ENCODE measurements at regions not wholly inside any gene's neighbourhood (a gene's known extent, or its start where the extent isn't known, plus 50 kb on each side); places are given as distances from the start of the nearest gene placed in this dataset.
"Not testable (repeated sequence)": the region's sequence is repeated elsewhere in the genome, so short reads cannot be mapped to it uniquely, and the experiment has no call there.

- no peaks in the 10 kb centered on the region for H3K36me3 Mint-ChIP-seq (ENCODE audit: low read depth)
- no peak overlapping the region for H3K4me3 Mint-ChIP-seq
- no peaks in the 10 kb centered on the region for H3K4me1 Mint-ChIP-seq (ENCODE audit: low read depth)
- no peak overlapping the region for H3K27ac Mint-ChIP-seq
- no peak for DNase-seq (ENCODE audit: low spot score)
- no peaks in the 10 kb centered on the region for H3K27me3 Mint-ChIP-seq (ENCODE audit: low read depth)
- H3K9me3 Mint-ChIP-seq, result peaks cover 23% of the 10 kb centered on the region
Observed at GRCh38 chr11:98703779-98704556, 316.8 kb upstream of the CNTN5 start.

GRCh38 chr11:98710026-98710425, 310.7 kb upstream of the CNTN5 start:
- peaks cover 38% of the 10 kb centered on the region for H3K9me3 Mint-ChIP-seq
- no peak overlapping the region for H3K4me3 Mint-ChIP-seq

GRCh38 chr11:98710986-98711385, 309.8 kb upstream of the CNTN5 start:
- Mint-ChIP-seq H3K4me1 (ENCODE audit: low read depth) (no peaks in the 10 kb centered on the region), H3K9me3 (peaks cover 47% of the 10 kb centered on the region), H3K4me3 (no peak overlapping the region), H3K27me3 (ENCODE audit: low read depth) (no peaks in the 10 kb centered on the region), H3K36me3 (ENCODE audit: low read depth) (no peaks in the 10 kb centered on the region), H3K27ac (no peak overlapping the region)
- DNase-seq (ENCODE audit: low spot score), result no peak

More at GRCh38 chr11:98710026-98710425, 310.7 kb upstream of the CNTN5 start:
- no peak overlapping the region for H3K27ac Mint-ChIP-seq
- no peaks in the 10 kb centered on the region for H3K27me3 Mint-ChIP-seq (ENCODE audit: low read depth)
- no peaks in the 10 kb centered on the region for H3K36me3 Mint-ChIP-seq (ENCODE audit: low read depth)
- no peaks in the 10 kb centered on the region for H3K4me1 Mint-ChIP-seq (ENCODE audit: low read depth)
- no peak for DNase-seq (ENCODE audit: low spot score)

GRCh38 chr11:98720951-98721350, 299.8 kb upstream of the CNTN5 start:
- peaks cover 49% of the 10 kb centered on the region for H3K9me3 Mint-ChIP-seq
- no peaks in the 10 kb centered on the region for H3K4me1 Mint-ChIP-seq (ENCODE audit: low read depth)
- H3K36me3 Mint-ChIP-seq (ENCODE audit: low read depth), result no peaks in the 10 kb centered on the region

GRCh38 chr11:98725471-98725870, 295.3 kb upstream of the CNTN5 start:
- H3K4me3 Mint-ChIP-seq, result no peak overlapping the region
- no peak for DNase-seq (ENCODE audit: low spot score)
- H3K27me3 Mint-ChIP-seq (ENCODE audit: low read depth), result no peaks in the 10 kb centered on the region
- peaks cover 39% of the 10 kb centered on the region for H3K9me3 Mint-ChIP-seq
- no peak overlapping the region for H3K27ac Mint-ChIP-seq
- H3K36me3 Mint-ChIP-seq (ENCODE audit: low read depth), result no peaks in the 10 kb centered on the region
- no peaks in the 10 kb centered on the region for H3K4me1 Mint-ChIP-seq (ENCODE audit: low read depth)

More at GRCh38 chr11:98720951-98721350, 299.8 kb upstream of the CNTN5 start:
- no peak overlapping the region for H3K27ac Mint-ChIP-seq
- H3K4me3 Mint-ChIP-seq, result no peak overlapping the region
- no peaks in the 10 kb centered on the region for H3K27me3 Mint-ChIP-seq (ENCODE audit: low read depth)
- DNase-seq (ENCODE audit: low spot score), result no peak

- H3K4me1 Mint-ChIP-seq (ENCODE audit: low read depth), result no peaks in the 10 kb centered on the region
- no peak for DNase-seq (ENCODE audit: low spot score)
- no peaks in the 10 kb centered on the region for H3K36me3 Mint-ChIP-seq (ENCODE audit: low read depth)
- H3K27ac Mint-ChIP-seq, result no peak overlapping the region
- no peaks in the 10 kb centered on the region for H3K27me3 Mint-ChIP-seq (ENCODE audit: low read depth)
- H3K9me3 Mint-ChIP-seq, result peaks cover 44% of the 10 kb centered on the region
- no peak overlapping the region for H3K4me3 Mint-ChIP-seq
Observed at GRCh38 chr11:98728421-98728820, 292.3 kb upstream of the CNTN5 start.

- no peak for DNase-seq (ENCODE audit: low spot score)
- peaks cover 41% of the 10 kb centered on the region for H3K9me3 Mint-ChIP-seq
- no peak overlapping the region for H3K4me3 Mint-ChIP-seq
- H3K27me3 Mint-ChIP-seq (ENCODE audit: low read depth), result no peaks in the 10 kb centered on the region
- no peaks in the 10 kb centered on the region for H3K4me1 Mint-ChIP-seq (ENCODE audit: low read depth)
- H3K27ac Mint-ChIP-seq, result no peak overlapping the region
- no peaks in the 10 kb centered on the region for H3K36me3 Mint-ChIP-seq (ENCODE audit: low read depth)
Observed at GRCh38 chr11:98729118-98729517, 291.6 kb upstream of the CNTN5 start.

GRCh38 chr11:98732947-98733346, 287.8 kb upstream of the CNTN5 start:
- H3K36me3 Mint-ChIP-seq (ENCODE audit: low read depth), result no peaks in the 10 kb centered on the region
- H3K4me3 Mint-ChIP-seq, result no peak overlapping the region
- no peak overlapping the region for H3K27ac Mint-ChIP-seq
- no peaks in the 10 kb centered on the region for H3K27me3 Mint-ChIP-seq (ENCODE audit: low read depth)
- H3K9me3 Mint-ChIP-seq, result peaks cover 39% of the 10 kb centered on the region
- DNase-seq (ENCODE audit: low spot score), result no peak
- H3K4me1 Mint-ChIP-seq (ENCODE audit: low read depth), result no peaks in the 10 kb centered on the region

- not testable (repeated sequence) for H3K4me1 Mint-ChIP-seq (ENCODE audit: low read depth); H3K36me3 Mint-ChIP-seq (ENCODE audit: low read depth); H3K27me3 Mint-ChIP-seq (ENCODE audit: low read depth); H3K4me3 Mint-ChIP-seq; H3K27ac Mint-ChIP-seq; DNase-seq (ENCODE audit: low spot score)
- H3K9me3 Mint-ChIP-seq, result peaks cover 35% of the 10 kb centered on the region
Observed at GRCh38 chr11:98733378-98733777, 287.4 kb upstream of the CNTN5 start.

GRCh38 chr11:98734686-98735085, 286.1 kb upstream of the CNTN5 start:
- DNase-seq (ENCODE audit: low spot score), result no peak
- no peak overlapping the region for H3K27ac Mint-ChIP-seq
- H3K4me1 Mint-ChIP-seq (ENCODE audit: low read depth), result no peaks in the 10 kb centered on the region

GRCh38 chr11:98736833-98737232, 283.9 kb upstream of the CNTN5 start:
- H3K4me1 Mint-ChIP-seq (ENCODE audit: low read depth), result no peaks in the 10 kb centered on the region
- H3K27ac Mint-ChIP-seq, result no peak overlapping the region
- H3K36me3 Mint-ChIP-seq (ENCODE audit: low read depth), result no peaks in the 10 kb centered on the region
- H3K4me3 Mint-ChIP-seq, result no peak overlapping the region
- H3K27me3 Mint-ChIP-seq (ENCODE audit: low read depth), result no peaks in the 10 kb centered on the region
- DNase-seq (ENCODE audit: low spot score), result no peak
- peaks cover 20% of the 10 kb centered on the region for H3K9me3 Mint-ChIP-seq

More at GRCh38 chr11:98734686-98735085, 286.1 kb upstream of the CNTN5 start:
- Mint-ChIP-seq H3K27me3 (ENCODE audit: low read depth) (no peaks in the 10 kb centered on the region), H3K9me3 (peaks cover 28% of the 10 kb centered on the region), H3K36me3 (ENCODE audit: low read depth) (no peaks in the 10 kb centered on the region), H3K4me3 (no peak overlapping the region)

- Mint-ChIP-seq H3K27me3 (ENCODE audit: low read depth) (no peaks in the 10 kb centered on the region), H3K27ac (no peak overlapping the region), H3K36me3 (ENCODE audit: low read depth) (no peaks in the 10 kb centered on the region), H3K9me3 (peaks cover 15% of the 10 kb centered on the region), H3K4me3 (no peak overlapping the region), H3K4me1 (ENCODE audit: low read depth) (no peaks in the 10 kb centered on the region)
- DNase-seq (ENCODE audit: low spot score), result no peak
Observed at GRCh38 chr11:98740321-98740720, 280.4 kb upstream of the CNTN5 start.

- H3K4me1 Mint-ChIP-seq (ENCODE audit: low read depth); H3K27me3 Mint-ChIP-seq (ENCODE audit: low read depth); H3K27ac Mint-ChIP-seq; H3K4me3 Mint-ChIP-seq; DNase-seq (ENCODE audit: low spot score); H3K36me3 Mint-ChIP-seq (ENCODE audit: low read depth): not testable (repeated sequence)
- H3K9me3 Mint-ChIP-seq, result peaks cover 28% of the 10 kb centered on the region
Observed at GRCh38 chr11:98763446-98763845, 257.3 kb upstream of the CNTN5 start.

GRCh38 chr11:98766903-98767302, 253.8 kb upstream of the CNTN5 start:
- no peaks in the 10 kb centered on the region for H3K27me3 Mint-ChIP-seq (ENCODE audit: low read depth)
- H3K27ac Mint-ChIP-seq, result no peak overlapping the region
- no peak overlapping the region for H3K4me3 Mint-ChIP-seq
- H3K36me3 Mint-ChIP-seq (ENCODE audit: low read depth), result no peaks in the 10 kb centered on the region
- no peak for DNase-seq (ENCODE audit: low spot score)
- H3K9me3 Mint-ChIP-seq, result peaks cover 39% of the 10 kb centered on the region
- no peaks in the 10 kb centered on the region for H3K4me1 Mint-ChIP-seq (ENCODE audit: low read depth)

- not testable (repeated sequence) for H3K27ac Mint-ChIP-seq; H3K4me1 Mint-ChIP-seq (ENCODE audit: low read depth); DNase-seq (ENCODE audit: low spot score); H3K4me3 Mint-ChIP-seq; H3K27me3 Mint-ChIP-seq (ENCODE audit: low read depth); H3K36me3 Mint-ChIP-seq (ENCODE audit: low read depth)
- H3K9me3 Mint-ChIP-seq, result peaks cover 40% of the 10 kb centered on the region
Observed at GRCh38 chr11:98770046-98770445, 250.7 kb upstream of the CNTN5 start.

Measured in T-helper 2 cell treated with Interferon-gamma antibody and Interleukin-4, amounts not matched to agents 5 μg/mL and 100 μg/mL, for 36 hours (primary cell).